SK-N-SH (cell line): ENCODE measurements at regions not wholly inside any gene's neighbourhood (a gene's known extent, or its start where the extent isn't known, plus 50 kb on each side); places are given as distances from the start of the nearest gene placed in this dataset.
A peak's percentile ranks its signal among the peaks of the same experiment; 100 is the strongest.

Experiments used
- CTCF ChIA-PET: fragments of 300-600, 350-600 bp; formaldehyde crosslinking; extraction: SDS; loops from one replicate; lab custom pipeline; 2021; lab: Yijun Ruan, JAX
- POLR2A ChIA-PET: fragments of 350-600 bp; sonication (Branson Sonifier 250); formaldehyde crosslinking; extraction: SDS; loops from one replicate; lab custom pipeline; 2020; ENCODE audit warnings: antibody characterized with exemption, inconsistent platforms; lab: Yijun Ruan, JAX
- DNase-seq: peaks from one replicate; pipeline ENCODE4 v3.0.0; 2012
- H2AFZ ChIP-seq: fragments of 200-600 bp; sonication (generic); 2 replicates; pipeline ENCODE4 v1.8.1; 2016; ENCODE audit warnings: antibody characterized with exemption, mild to moderate bottlenecking, low read depth
- H3F3A ChIP-seq: fragments of 200-600 bp; sonication (generic); replicated peaks from 2 replicates; pipeline ENCODE3; 2016; ENCODE audit warnings: antibody characterized with exemption, mild to moderate bottlenecking; ENCODE audit not compliant: insufficient read depth
- H3K27ac ChIP-seq, 2 experiments: fragments of 200-500 bp in 1 of 2; fragments of 200-600 bp in 1 of 2; sonication (Bioruptor generic) in 1 of 2; sonication (generic), shearing (Covaris generic) in 1 of 2; 2 replicates each; pipeline versions ENCODE4 v1.5.1 to v1.6.1; 2014 to 2016; ENCODE audit warnings: low read depth in 2 of 2, inconsistent platforms in 1 of 2, low read length in 1 of 2, mild to moderate bottlenecking in 1 of 2, mixed read lengths in 1 of 2
- H3K27me3 ChIP-seq: fragments of 200-600 bp; sonication (generic), shearing (Covaris generic); 2 replicates; pipeline ENCODE4 v1.6.1; 2016; ENCODE audit warnings: mixed run types; ENCODE audit not compliant: insufficient read depth
- H3K36me3 ChIP-seq, 2 experiments: fragments of 200-500 bp in 1 of 2; fragments of 200-600 bp in 1 of 2; sonication (Bioruptor generic) in 1 of 2; sonication (generic) in 1 of 2; replicated peaks in 1 of 2; 2 replicates each; pipeline versions ENCODE3 to v1.5.1; 2014 to 2016; ENCODE audit warnings: low read length in 1 of 2, mild to moderate bottlenecking in 1 of 2; ENCODE audit not compliant: insufficient read depth in 2 of 2, control insufficient read depth in 1 of 2
- H3K4me1 ChIP-seq, 2 experiments: fragments of 200-500 bp in 1 of 2; fragments of 200-600 bp in 1 of 2; sonication (Bioruptor generic) in 1 of 2; sonication (generic), shearing (Covaris generic) in 1 of 2; 2 replicates each; pipeline versions ENCODE4 v1.5.1 to v1.6.1; 2014 to 2016; ENCODE audit warnings: low read depth in 1 of 2, low read length in 1 of 2, mixed run types in 1 of 2; ENCODE audit not compliant: insufficient read depth in 2 of 2, control insufficient read depth in 1 of 2
- H3K4me2 ChIP-seq: fragments of 200-600 bp; sonication (generic), shearing (Covaris generic); 2 replicates; pipeline ENCODE4 v1.6.1; 2017; ENCODE audit warnings: mixed run types
- H3K4me3 ChIP-seq, 2 experiments: fragments of 200-500 bp in 1 of 2; fragments of 200-600 bp in 1 of 2; sonication (Bioruptor generic) in 1 of 2; sonication (generic), shearing (Covaris generic) in 1 of 2; 2 replicates each; pipeline versions ENCODE4 v1.5.1 to v1.8.1; 2014 to 2016; ENCODE audit warnings: low read depth in 2 of 2, inconsistent platforms in 1 of 2, low read length in 1 of 2, mild to moderate bottlenecking in 1 of 2, mixed read lengths in 1 of 2, moderate library complexity in 1 of 2
- H3K79me2 ChIP-seq: fragments of 200-600 bp; sonication (generic); 2 replicates; pipeline ENCODE4 v1.8.1; 2017; ENCODE audit warnings: mild to moderate bottlenecking; ENCODE audit not compliant: insufficient read depth
- H3K9ac ChIP-seq: fragments of 200-600 bp; sonication (generic); 2 replicates; pipeline ENCODE4 v1.6.1; 2017; ENCODE audit warnings: mixed run types
- H3K9me2 ChIP-seq: fragments of 200-600 bp; sonication (generic); 2 replicates; pipeline ENCODE4 v1.6.1; 2017; ENCODE audit warnings: mixed run types
- H3K9me3 ChIP-seq: fragments of 200-600 bp; sonication (generic); 2 replicates; pipeline ENCODE4 v1.6.1; 2017; ENCODE audit warnings: mixed run types, mild to moderate bottlenecking, moderate library complexity
- H4K20me1 ChIP-seq: fragments of 200-600 bp; sonication (generic); 2 replicates; pipeline ENCODE4 v1.6.1; 2017; ENCODE audit warnings: mild to moderate bottlenecking, mixed run types; ENCODE audit not compliant: insufficient read depth
- CHD2 ChIP-seq: fragments of 150-350 bp; IDR thresholded peaks from 2 replicates; pipeline ENCODE4 v1.6.1; 2018; ENCODE audit warnings: low read length; ENCODE audit not compliant: partially characterized antibody
- EP300 ChIP-seq, 2 experiments: IDR thresholded peaks; 2 replicates each; pipeline versions ENCODE4 v1.4.0 to v1.6.1; 2012; ENCODE audit warnings: borderline replicate concordance in 1 of 2, low read depth in 1 of 2, low read length in 1 of 2
- FOSL2 ChIP-seq: IDR thresholded peaks from 2 replicates; pipeline ENCODE4 v1.4.0; 2012; ENCODE audit warnings: low read depth, mild to moderate bottlenecking, moderate library complexity, borderline replicate concordance
- FOXJ3 ChIP-seq: sonication (generic); formaldehyde crosslinking; IDR thresholded peaks from 2 replicates; pipeline ENCODE4 v1.5.1; 2020; ENCODE audit warnings: mild to moderate bottlenecking, missing genetic modification reagents
- GABPA ChIP-seq: IDR thresholded peaks from 2 replicates; pipeline ENCODE4 v1.4.0; 2012; ENCODE audit warnings: low read depth, mild to moderate bottlenecking
- GATA2 ChIP-seq: sonication (generic); formaldehyde crosslinking; IDR thresholded peaks from 2 replicates; pipeline ENCODE4 v1.5.0; 2020; ENCODE audit warnings: mild to moderate bottlenecking, missing genetic modification reagents
- JUND ChIP-seq: IDR thresholded peaks from 2 replicates; pipeline ENCODE4 v1.4.0; 2012
- NRF1 ChIP-seq: IDR thresholded peaks from 2 replicates; pipeline ENCODE4 v1.6.1; 2012; ENCODE audit warnings: low read depth, mild to moderate bottlenecking, low read length
- PBX3 ChIP-seq: IDR thresholded peaks from 2 replicates; pipeline ENCODE4; 2012
- RAD21 ChIP-seq: IDR thresholded peaks from 2 replicates; pipeline ENCODE4 v1.6.1; 2012; ENCODE audit warnings: mild to moderate bottlenecking, low read length
- RCOR1 ChIP-seq: fragments of 150-350 bp; IDR thresholded peaks from 2 replicates; pipeline ENCODE4 v1.6.1; 2017; ENCODE audit warnings: antibody characterized with exemption, low read length
- TAF1 ChIP-seq: IDR thresholded peaks from 2 replicates; pipeline ENCODE4 v1.6.1; 2012; ENCODE audit warnings: low read depth, mild to moderate bottlenecking, low read length, moderate library complexity, borderline replicate concordance
- TCF12 ChIP-seq: IDR thresholded peaks from 2 replicates; pipeline ENCODE4 v1.4.0; 2012
- YY1 ChIP-seq: IDR thresholded peaks from 2 replicates; pipeline ENCODE4 v1.4.0; 2012; ENCODE audit warnings: low read depth, mild to moderate bottlenecking
- WGBS: methylation state at CpG from one replicate; pipeline ENCODE4 v1.1.6; 2017; ENCODE audit warnings: low lambda C conversion rate; 5-methylcytosine and 5-hydroxymethylcytosine counted together

- Histone ChIP-seq H3K4me2 (peak overlapping the region; percentile 57), H3K79me2 (no peaks in the 10 kb centered on the region), H3K9me2 (no peaks in the 10 kb centered on the region)
- TF ChIP-seq YY1 (no peak), JUND (0 out of 2 replicates have a peak, but pooled peaks have one; percentile 21), GABPA (no peak), PBX3 (peak; percentile 51; the same call in 1 of the 2 replicates), NRF1 (no peak), TAF1 (no peak)
- TF ChIP-seq, all 33 proteins: peak for 2
- H3K27ac ChIP-seq = peak overlapping the region; percentile 12 to 83; a peak in 3 of 4 replicates
- WGBS = 84% methylated on average over 2 of the region's 2 CpGs
- no peaks in the 10 kb centered on the region for H4K20me1 ChIP-seq
- peaks cover 0 to 26% of the 10 kb centered on the region in 2 experiments; a peak in 2 of 4 replicates for H3K4me1 ChIP-seq
- H2AFZ ChIP-seq = no peak overlapping the region
- H3F3A ChIP-seq = peaks cover 5% of the 10 kb centered on the region
- ChIA-PET CTCF (interaction anchor here (0.8 to 1.3 kb wide), 2 partner anchors 8 to 45 kb away, joined by 3 to 4 read pairs; no protein-coding TSS in a partner anchor), POLR2A (no interaction called here)
- no peak for DNase-seq
- H3K9ac ChIP-seq = no peak overlapping the region
- H3K36me3 ChIP-seq = no peaks in the 10 kb centered on the region
- no peak overlapping the region for H3K4me3 ChIP-seq
- H3K9me3 ChIP-seq = no peaks in the 10 kb centered on the region
- no peaks in the 10 kb centered on the region for H3K27me3 ChIP-seq
These were observed 415.8 kb downstream of the SPATA31D1 start for GRCh38 chr9:82404196-82404870.

GRCh38 chr9:82404881-82405280 is 416.3 kb downstream of the SPATA31D1 start:
- Histone ChIP-seq H3K27me3 (no peaks in the 10 kb centered on the region), H3K4me2 (peak overlapping the region; percentile 57), H4K20me1 (no peaks in the 10 kb centered on the region), H3K36me3 (no peaks in the 10 kb centered on the region), H3K27ac (peak overlapping the region; percentile 12 to 83)
- ChIA-PET POLR2A (no interaction called here), CTCF (no interaction called here)
- TF ChIP-seq CHD2 = peak; percentile 58
- peak; percentile 48 for TF ChIP-seq TCF12
- TF ChIP-seq NRF1 = no peak
- TF ChIP-seq FOSL2 = no peak
- peak; percentile 64 for TF ChIP-seq GATA2 (CRISPR knock-in tag)
- peak in 1 of 2 experiments; percentile 81; a peak in 2 of 4 replicates for TF ChIP-seq EP300 (IDR thresholded peaks at IDR 0.05; ENCODE audit: borderline replicate concordance in 1 of 2, low read depth in 1 of 2, low read length in 1 of 2)
- TF ChIP-seq RAD21 = peak; percentile 24
- peak; percentile 41; the same call in 1 of the 2 replicates for TF ChIP-seq FOXJ3 (CRISPR knock-in tag)
- TF ChIP-seq RCOR1 = peak; percentile 76; the same call in 1 of the 2 replicates
- TF ChIP-seq, all 33 proteins: peak for 7
- Histone ChIP-seq H3K4me3 (peak overlapping the region in 1 of 2 experiments; percentile 24; a peak in 1 of 4 replicates), H2AFZ (peak overlapping the region; percentile 62; the same call in 1 of the 2 replicates), H3K79me2 (no peaks in the 10 kb centered on the region), H3F3A (peaks cover 5% of the 10 kb centered on the region), H3K9ac (no peak overlapping the region), H3K9me2 (no peaks in the 10 kb centered on the region), H3K4me1 (peaks cover 0 to 26% of the 10 kb centered on the region in 2 experiments; a peak in 2 of 4 replicates), H3K9me3 (no peaks in the 10 kb centered on the region)
- WGBS = 22% methylated on average over 4 of the region's 4 CpGs
- DNase-seq = peak; percentile 40
